22Rv1 (cell line): ENCODE measurements at regions not wholly inside any gene's neighbourhood (a gene's known extent, or its start where the extent isn't known, plus 50 kb on each side); places are given as distances from the start of the nearest gene placed in this dataset.

Experiments
- CTCF ChIP-seq: fragments of 450-650 bp; IDR thresholded peaks from 2 replicates; pipeline ENCODE4 v1.5.1; 2017; ENCODE audit warnings: mild to moderate bottlenecking
- ZFX ChIP-seq: fragments of 450-650 bp; IDR thresholded peaks from 2 replicates; pipeline ENCODE4 v1.6.1; 2017; ENCODE audit warnings: antibody characterized with exemption, borderline replicate concordance

GRCh38 chr13:59584761-59585670, 578.7 kb downstream of the DIAPH3 start:
- TF ChIP-seq CTCF (no peak), ZFX (no peak)
